ENCODE measurements at regions not wholly inside any gene's neighbourhood (a gene's known extent, or its start where the extent isn't known, plus 50 kb on each side); places are given as distances from the start of the nearest gene placed in this dataset.

GRCh38 chr11:16612566-16613261, 125.7 kb upstream of the C11orf58 start:
- no peak for TF ChIP-seq CTCF (IDR thresholded peaks at IDR 0.05; ENCODE audit: low read length)
- no peak for TF ChIP-seq EZH2 (IDR thresholded peaks at IDR 0.05; ENCODE audit: borderline replicate concordance, low read length)

Data from OCI-LY1 (cell line).